ENCODE measurements at regions not wholly inside any gene's neighbourhood (a gene's known extent, or its start where the extent isn't known, plus 50 kb on each side); places are given as distances from the start of the nearest gene placed in this dataset.

- POLR2A ChIA-PET, result interaction anchor here (1.0 to 1.2 kb wide), 3 partner anchors 9 to 23 kb away, joined by 3 to 5 read pairs (median 4); no protein-coding TSS in a partner anchor
- Histone ChIP-seq H4K20me1 (replicated peaks; ENCODE audit: control insufficient read depth, insufficient read depth, low read length) (no peaks in the 10 kb centered on the region), H3K9ac (ENCODE audit: insufficient read depth in 1 of 2, low read depth in 2 of 2, low read length in 2 of 2) (no peak overlapping the region), H3K9me3 (replicated peaks; ENCODE audit: control insufficient read depth, insufficient read depth, low read depth, low read length) (no peaks in the 10 kb centered on the region), H3K27me3 (ENCODE audit: control insufficient read depth in 2 of 2, insufficient read depth in 2 of 2, low read length in 2 of 2) (no peaks in the 10 kb centered on the region), H3K9me1 (ENCODE audit: control insufficient read depth, insufficient read depth, low read length) (no peaks in the 10 kb centered on the region), H3K4me3 (no peak overlapping the region), H3K36me3 (ENCODE audit: control insufficient read depth, insufficient read depth, low read length) (no peaks in the 10 kb centered on the region), H2AFZ (ENCODE audit: low read depth, low read length) (peak overlapping the region; percentile 88), H3K4me2 (ENCODE audit: insufficient read depth, low read length) (no peak overlapping the region), H3K79me2 (ENCODE audit: control insufficient read depth, insufficient read depth, low read length) (no peaks in the 10 kb centered on the region), H3K27ac (ENCODE audit: extremely low read depth, low read depth, low read length) (no peak overlapping the region), H3K4me1 (replicated peaks in 1 of 2; ENCODE audit: control insufficient read depth in 2 of 2, insufficient read depth in 2 of 2, low read length in 2 of 2) (peaks cover 0 to 16% of the 10 kb centered on the region in 2 experiments; a peak in 4 of 5 replicates)
- TF ChIP-seq, protein P1, sequence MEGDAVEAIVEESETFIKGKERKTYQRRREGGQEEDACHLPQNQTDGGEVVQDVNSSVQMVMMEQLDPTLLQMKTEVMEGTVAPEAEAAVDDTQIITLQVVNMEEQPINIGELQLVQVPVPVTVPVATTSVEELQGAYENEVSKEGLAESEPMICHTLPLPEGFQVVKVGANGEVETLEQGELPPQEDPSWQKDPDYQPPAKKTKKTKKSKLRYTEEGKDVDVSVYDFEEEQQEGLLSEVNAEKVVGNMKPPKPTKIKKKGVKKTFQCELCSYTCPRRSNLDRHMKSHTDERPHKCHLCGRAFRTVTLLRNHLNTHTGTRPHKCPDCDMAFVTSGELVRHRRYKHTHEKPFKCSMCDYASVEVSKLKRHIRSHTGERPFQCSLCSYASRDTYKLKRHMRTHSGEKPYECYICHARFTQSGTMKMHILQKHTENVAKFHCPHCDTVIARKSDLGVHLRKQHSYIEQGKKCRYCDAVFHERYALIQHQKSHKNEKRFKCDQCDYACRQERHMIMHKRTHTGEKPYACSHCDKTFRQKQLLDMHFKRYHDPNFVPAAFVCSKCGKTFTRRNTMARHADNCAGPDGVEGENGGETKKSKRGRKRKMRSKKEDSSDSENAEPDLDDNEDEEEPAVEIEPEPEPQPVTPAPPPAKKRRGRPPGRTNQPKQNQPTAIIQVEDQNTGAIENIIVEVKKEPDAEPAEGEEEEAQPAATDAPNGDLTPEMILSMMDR (IDR thresholded peaks at IDR 0.05 in 2 of 3, conservative IDR thresholded peaks at IDR 0.05 in 1 of 3; ENCODE audit: insufficient read depth in 2 of 3, low read depth in 1 of 3, low read length in 3 of 3), result peak in 2 of 3 experiments; percentile 14 to 18; a peak in 1 of 6 replicates
- TF ChIP-seq WHSC1 (IDR thresholded peaks at IDR 0.05; ENCODE audit: low read length) (no peak), ETV6 (IDR thresholded peaks at IDR 0.05; ENCODE audit: borderline replicate concordance in 1 of 2, low read depth in 2 of 2, low read length in 1 of 2) (0 out of 4 replicates have a peak, but pooled peaks of 1 of the 2 experiments have one; percentile 4), ETV6 (CRISPR knock-in tag; IDR thresholded peaks at IDR 0.05; ENCODE audit: borderline replicate concordance) (no peak), RAD21 (CRISPR knock-in tag; conservative IDR thresholded peaks at IDR 0.05 in 1 of 2, IDR thresholded peaks at IDR 0.05 in 1 of 2) (0 out of 4 replicates have a peak, but pooled peaks of 1 of the 2 experiments have one; percentile 8)
- no TSS peak for BruUV-seq (replicated peaks)
- intact Hi-C loops (cut with micrococcal nuclease), result no loop called here
- WGBS (ENCODE audit: insufficient coverage, low coverage, missing lambda C conversion rate), result 96% methylated on average over 3 of the region's 3 CpGs
- no peak for ATAC-seq
- in situ Hi-C loops (cut with MboI), result no loop called here
- CTCF ChIA-PET (ENCODE audit: low intra/inter-chr PET ratio), result no interaction called here
- FAIRE-seq, result no peak
- peak in 2 of 4 experiments; percentile 35 to 42 for DNase-seq (ENCODE audit: extremely low read depth in 1 of 4, low spot score in 3 of 4)
Measured at GRCh38 chr1:182269097-182269496, 122.5 kb downstream of the GLUL start.

Measured in K562 (cell line).